ENCODE measurements at regions not wholly inside any gene's neighbourhood (a gene's known extent, or its start where the extent isn't known, plus 50 kb on each side); places are given as distances from the start of the nearest gene placed in this dataset.

DNA sequence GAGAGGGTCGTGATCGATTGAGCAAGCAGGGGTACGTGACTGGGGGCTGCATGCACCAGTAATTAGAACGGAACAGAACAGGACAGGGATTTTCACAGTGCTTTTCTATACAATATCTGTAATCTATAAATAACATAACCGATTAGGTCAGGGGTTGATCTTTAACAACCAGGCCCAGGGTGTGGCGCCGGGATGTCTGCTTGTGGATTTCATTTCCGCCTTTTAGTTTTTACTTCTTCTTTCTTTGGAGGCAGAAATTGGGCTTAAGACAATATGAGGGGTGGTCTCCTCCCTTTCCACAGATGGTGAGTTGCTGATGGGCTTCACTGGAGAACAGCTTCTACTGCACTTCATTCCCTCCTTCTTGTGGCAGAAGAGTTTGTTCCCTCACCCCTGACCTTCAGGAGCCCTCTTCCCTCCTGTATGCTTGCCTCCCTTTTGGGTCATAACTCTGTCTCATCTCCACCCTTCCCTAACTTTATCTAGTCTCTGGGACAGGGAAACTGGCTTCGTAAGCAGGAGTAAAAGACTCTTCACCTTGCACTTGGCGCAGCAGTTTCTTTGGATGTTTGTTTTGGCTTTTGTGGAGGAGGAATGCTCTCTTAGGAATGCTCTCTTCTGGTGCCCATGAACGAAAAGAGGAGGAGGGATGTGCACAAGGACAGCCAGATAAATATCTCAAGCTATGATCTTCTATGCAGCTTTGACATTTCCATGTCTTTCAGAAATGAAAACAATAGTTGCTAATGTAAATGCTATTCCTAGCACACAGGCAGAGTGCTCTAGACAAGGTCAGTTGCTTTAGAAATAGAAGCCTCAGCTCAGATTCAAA lies 139.8 kb upstream of the RPS23 start:
- TF ChIP-seq, protein P1, sequence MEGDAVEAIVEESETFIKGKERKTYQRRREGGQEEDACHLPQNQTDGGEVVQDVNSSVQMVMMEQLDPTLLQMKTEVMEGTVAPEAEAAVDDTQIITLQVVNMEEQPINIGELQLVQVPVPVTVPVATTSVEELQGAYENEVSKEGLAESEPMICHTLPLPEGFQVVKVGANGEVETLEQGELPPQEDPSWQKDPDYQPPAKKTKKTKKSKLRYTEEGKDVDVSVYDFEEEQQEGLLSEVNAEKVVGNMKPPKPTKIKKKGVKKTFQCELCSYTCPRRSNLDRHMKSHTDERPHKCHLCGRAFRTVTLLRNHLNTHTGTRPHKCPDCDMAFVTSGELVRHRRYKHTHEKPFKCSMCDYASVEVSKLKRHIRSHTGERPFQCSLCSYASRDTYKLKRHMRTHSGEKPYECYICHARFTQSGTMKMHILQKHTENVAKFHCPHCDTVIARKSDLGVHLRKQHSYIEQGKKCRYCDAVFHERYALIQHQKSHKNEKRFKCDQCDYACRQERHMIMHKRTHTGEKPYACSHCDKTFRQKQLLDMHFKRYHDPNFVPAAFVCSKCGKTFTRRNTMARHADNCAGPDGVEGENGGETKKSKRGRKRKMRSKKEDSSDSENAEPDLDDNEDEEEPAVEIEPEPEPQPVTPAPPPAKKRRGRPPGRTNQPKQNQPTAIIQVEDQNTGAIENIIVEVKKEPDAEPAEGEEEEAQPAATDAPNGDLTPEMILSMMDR (IDR thresholded peaks at IDR 0.05) = no peak
- TF ChIP-seq POLR2A (IDR thresholded peaks at IDR 0.05) = no peak

Data from uterus (tissue), 2 donors.